ENCODE measurements at regions not wholly inside any gene's neighbourhood (a gene's known extent, or its start where the extent isn't known, plus 50 kb on each side); places are given as distances from the start of the nearest gene placed in this dataset.

- no peak for DNase-seq (ENCODE audit: low read depth)
- H3K4me3 ChIP-seq (ENCODE audit: low read depth, low read length): no peak overlapping the region
- TF ChIP-seq CTCF (conservative IDR thresholded peaks at IDR 0.05; ENCODE audit: low read depth, low read length): no peak
Observed at GRCh38 chr7:49376817-49377375, 396.5 kb upstream of the VWC2 start.

- TF ChIP-seq CTCF (conservative IDR thresholded peaks at IDR 0.05; ENCODE audit: low read depth, low read length): no peak
- no peak overlapping the region for H3K4me3 ChIP-seq (ENCODE audit: low read depth, low read length)
- no peak for DNase-seq (ENCODE audit: low read depth)
Observed at GRCh38 chr7:49386792-49387191, 386.6 kb upstream of the VWC2 start.

- no peak for TF ChIP-seq CTCF (conservative IDR thresholded peaks at IDR 0.05; ENCODE audit: low read depth, low read length)
- H3K4me3 ChIP-seq (ENCODE audit: low read depth, low read length): no peak overlapping the region
- DNase-seq (ENCODE audit: low read depth): no peak
Observed at GRCh38 chr7:49389871-49390479, 383.5 kb upstream of the VWC2 start.

- no peak for TF ChIP-seq CTCF (conservative IDR thresholded peaks at IDR 0.05; ENCODE audit: low read depth, low read length)
- no peak for DNase-seq (ENCODE audit: low read depth)
- no peak overlapping the region for H3K4me3 ChIP-seq (ENCODE audit: low read depth, low read length)
Observed at GRCh38 chr7:49396229-49396628, 377.2 kb upstream of the VWC2 start.

GRCh38 chr7:49397750-49398149, 375.7 kb upstream of the VWC2 start:
- no peak for TF ChIP-seq CTCF (conservative IDR thresholded peaks at IDR 0.05; ENCODE audit: low read depth, low read length)
- DNase-seq (ENCODE audit: low read depth): no peak
- H3K4me3 ChIP-seq (ENCODE audit: low read depth, low read length): no peak overlapping the region

- no peak overlapping the region for H3K4me3 ChIP-seq (ENCODE audit: low read depth, low read length)
- DNase-seq (ENCODE audit: low read depth): no peak
- TF ChIP-seq CTCF (conservative IDR thresholded peaks at IDR 0.05; ENCODE audit: low read depth, low read length): no peak
Observed at GRCh38 chr7:49398236-49398635, 375.2 kb upstream of the VWC2 start.

GRCh38 chr7:49398746-49399145, 374.7 kb upstream of the VWC2 start:
- no peak overlapping the region for H3K4me3 ChIP-seq (ENCODE audit: low read depth, low read length)
- DNase-seq (ENCODE audit: low read depth): no peak
- TF ChIP-seq CTCF (conservative IDR thresholded peaks at IDR 0.05; ENCODE audit: low read depth, low read length): no peak
